Ascending aorta (tissue), 2 donors: ENCODE measurements at regions not wholly inside any gene's neighbourhood (a gene's known extent, or its start where the extent isn't known, plus 50 kb on each side); places are given as distances from the start of the nearest gene placed in this dataset.

Experiments used
- DNase-seq, 2 donors: peaks; one replicate each; pipeline ENCODE4 v3.0.0-alpha.2; 2019; ENCODE audit warnings: low spot score in 2 of 2
- H3K27ac ChIP-seq, 2 donors: fragments of 200-600 bp; sonication (generic); one replicate each; pipeline ENCODE4 v1.5.1; 2016 to 2017; ENCODE audit warnings: mild to moderate bottlenecking in 1 of 2
- H3K27me3 ChIP-seq: fragments of 200-600 bp; sonication (generic); one replicate; pipeline ENCODE4 v1.5.1; 2017
- H3K36me3 ChIP-seq, 2 donors: fragments of 200-600 bp; sonication (generic); one replicate each; pipeline ENCODE4 v1.5.1; 2016
- H3K4me1 ChIP-seq, 2 donors: fragments of 200-600 bp; sonication (generic); one replicate each; pipeline ENCODE4 v1.5.1; 2016 to 2017; ENCODE audit warnings: mild to moderate bottlenecking in 1 of 2
- H3K4me3 ChIP-seq, 2 donors: fragments of 200-600 bp; sonication (generic); one replicate each; pipeline ENCODE4 v1.5.1; 2016 to 2017; ENCODE audit warnings: mild to moderate bottlenecking in 1 of 2
- H3K9me3 ChIP-seq, 2 donors: fragments of 200-600 bp; sonication (generic); one replicate each; pipeline ENCODE4 v1.5.1; 2016
- intact Hi-C: fragments of 100-400 bp; cut with DNase I; formaldehyde crosslinking; loops from one replicate; pipeline ENCODE4 v1.15.1; 2023
- TF ChIP-seq, protein P1 (sequence below), 3 experiments: fragments of 200-600 bp in 2 of 3; fragments of 450-650 bp in 1 of 3; sonication (generic) in 2 of 3; IDR thresholded peaks; one replicate each; pipeline ENCODE4 v1.5.1; 2016 to 2019; ENCODE audit warnings: antibody characterized with exemption in 3 of 3, mild to moderate bottlenecking in 1 of 3, moderate library complexity in 1 of 3

DNA sequence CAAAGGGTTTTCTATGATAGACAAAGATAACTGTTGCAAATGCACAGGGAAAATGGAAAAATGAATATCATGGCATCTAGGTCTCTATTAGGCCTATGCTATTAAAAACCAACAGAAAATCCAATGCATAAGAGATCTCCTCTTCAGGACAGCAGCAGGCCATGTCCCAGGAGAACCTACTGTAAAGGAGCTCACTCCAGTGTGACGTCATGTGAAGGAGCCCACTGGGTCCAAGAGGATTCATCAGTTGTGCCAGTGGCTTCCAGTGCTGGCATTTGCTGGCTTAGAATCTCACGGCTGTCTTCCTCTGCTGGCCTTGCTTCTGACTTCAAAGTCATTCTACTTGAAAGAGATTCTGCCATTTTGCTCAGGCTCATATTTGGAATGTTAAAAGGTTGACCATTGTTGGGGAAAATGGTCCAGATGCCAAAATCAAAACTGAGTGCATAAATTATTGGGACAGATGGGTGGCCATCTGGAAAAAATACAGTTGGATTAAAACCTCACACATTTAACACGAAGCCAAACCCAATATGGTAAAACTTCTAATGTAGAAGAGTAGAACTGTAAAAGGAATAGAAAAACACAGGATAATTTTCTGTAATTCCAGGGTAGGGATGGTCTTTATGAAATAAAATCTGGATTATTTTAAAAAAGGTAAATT lies 75.4 kb upstream of the ARID2 start:
- DNase-seq = no peak
- H3K27ac ChIP-seq = no peak overlapping the region
- TF ChIP-seq, protein P1, sequence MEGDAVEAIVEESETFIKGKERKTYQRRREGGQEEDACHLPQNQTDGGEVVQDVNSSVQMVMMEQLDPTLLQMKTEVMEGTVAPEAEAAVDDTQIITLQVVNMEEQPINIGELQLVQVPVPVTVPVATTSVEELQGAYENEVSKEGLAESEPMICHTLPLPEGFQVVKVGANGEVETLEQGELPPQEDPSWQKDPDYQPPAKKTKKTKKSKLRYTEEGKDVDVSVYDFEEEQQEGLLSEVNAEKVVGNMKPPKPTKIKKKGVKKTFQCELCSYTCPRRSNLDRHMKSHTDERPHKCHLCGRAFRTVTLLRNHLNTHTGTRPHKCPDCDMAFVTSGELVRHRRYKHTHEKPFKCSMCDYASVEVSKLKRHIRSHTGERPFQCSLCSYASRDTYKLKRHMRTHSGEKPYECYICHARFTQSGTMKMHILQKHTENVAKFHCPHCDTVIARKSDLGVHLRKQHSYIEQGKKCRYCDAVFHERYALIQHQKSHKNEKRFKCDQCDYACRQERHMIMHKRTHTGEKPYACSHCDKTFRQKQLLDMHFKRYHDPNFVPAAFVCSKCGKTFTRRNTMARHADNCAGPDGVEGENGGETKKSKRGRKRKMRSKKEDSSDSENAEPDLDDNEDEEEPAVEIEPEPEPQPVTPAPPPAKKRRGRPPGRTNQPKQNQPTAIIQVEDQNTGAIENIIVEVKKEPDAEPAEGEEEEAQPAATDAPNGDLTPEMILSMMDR (IDR thresholded peaks at IDR 0.05) = no peak
- no peak overlapping the region for H3K4me3 ChIP-seq
- intact Hi-C loops = no loop called here
- no peaks in the 10 kb centered on the region for H3K27me3 ChIP-seq
- H3K36me3 ChIP-seq = no peaks in the 10 kb centered on the region
- no peaks in the 10 kb centered on the region for H3K4me1 ChIP-seq
- H3K9me3 ChIP-seq = no peaks in the 10 kb centered on the region

DNA sequence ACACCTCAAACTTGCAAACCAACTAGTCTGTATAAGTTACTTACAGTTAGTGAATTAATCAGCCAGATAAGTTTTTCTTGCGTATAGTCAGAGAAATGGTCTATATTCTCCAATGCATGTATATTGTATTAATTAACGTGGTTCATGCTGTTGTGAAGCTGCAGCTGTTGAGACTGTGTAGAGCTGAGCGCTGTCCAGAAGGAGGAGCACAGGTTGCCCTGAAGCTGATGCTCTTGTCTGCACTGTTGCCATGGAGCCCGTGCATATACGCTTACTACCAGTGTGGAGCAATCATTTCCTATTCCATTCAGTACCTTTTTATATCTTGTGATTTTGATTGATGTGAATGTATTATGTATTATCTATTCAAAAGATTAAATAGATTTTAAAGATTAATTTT lies 74.3 kb upstream of the ARID2 start:
- Histone ChIP-seq H3K27me3 (no peaks in the 10 kb centered on the region), H3K27ac (no peak overlapping the region), H3K4me1 (no peaks in the 10 kb centered on the region), H3K36me3 (no peaks in the 10 kb centered on the region), H3K4me3 (no peak overlapping the region), H3K9me3 (no peaks in the 10 kb centered on the region)
- TF ChIP-seq, protein P1 (IDR thresholded peaks at IDR 0.05) = no peak
- no peak for DNase-seq
- intact Hi-C loops = no loop called here

DNA sequence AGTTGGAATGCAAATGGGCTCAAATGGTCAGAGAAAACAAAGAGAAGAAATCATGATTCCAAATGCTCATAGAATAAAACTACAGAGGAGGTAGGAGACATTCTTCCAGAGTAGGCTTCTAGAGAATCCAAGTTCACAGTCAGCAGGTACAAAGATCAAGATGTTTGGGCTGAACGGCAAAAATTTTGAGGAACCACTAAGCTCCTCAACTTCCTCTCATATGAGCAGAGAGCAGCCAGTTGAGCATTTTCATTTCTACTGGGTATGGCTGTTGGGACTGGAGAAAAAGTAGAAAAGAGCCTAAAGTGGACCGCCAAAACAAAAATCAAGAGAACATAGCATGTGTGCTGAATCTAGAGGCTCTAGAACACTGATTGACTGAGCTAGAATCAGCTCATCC lies 73.8 kb upstream of the ARID2 start:
- Histone ChIP-seq H3K4me3 (no peak overlapping the region), H3K4me1 (no peaks in the 10 kb centered on the region), H3K9me3 (no peaks in the 10 kb centered on the region), H3K27me3 (no peaks in the 10 kb centered on the region), H3K27ac (no peak overlapping the region), H3K36me3 (no peaks in the 10 kb centered on the region)
- TF ChIP-seq, protein P1 (IDR thresholded peaks at IDR 0.05) = no peak
- intact Hi-C loops = no loop called here
- no peak for DNase-seq

DNA sequence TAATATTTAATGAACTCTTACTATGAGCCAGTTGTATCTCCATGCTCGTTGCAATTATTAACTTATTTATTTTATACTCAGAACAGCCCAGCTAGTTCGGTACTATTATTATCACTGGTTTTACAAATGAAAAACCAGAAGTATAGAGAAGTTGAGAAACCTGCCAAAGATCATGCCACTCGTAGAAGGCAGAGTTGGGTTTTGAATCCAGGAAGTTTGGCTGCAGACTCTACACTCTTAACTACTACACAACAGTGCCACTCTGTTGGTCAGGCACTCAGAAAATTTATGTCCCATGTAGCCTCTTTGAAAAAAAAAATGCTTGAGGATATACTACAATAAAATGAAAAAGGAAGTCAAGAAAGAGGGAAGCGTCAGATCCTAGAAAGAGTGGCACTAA lies 71.5 kb upstream of the ARID2 start:
- H3K36me3 ChIP-seq = no peaks in the 10 kb centered on the region
- no peak for DNase-seq
- H3K9me3 ChIP-seq = no peaks in the 10 kb centered on the region
- intact Hi-C loops = no loop called here
- H3K4me1 ChIP-seq = no peaks in the 10 kb centered on the region
- TF ChIP-seq, protein P1 (IDR thresholded peaks at IDR 0.05) = no peak
- no peak overlapping the region for H3K27ac ChIP-seq
- H3K4me3 ChIP-seq = no peak overlapping the region
- H3K27me3 ChIP-seq = no peaks in the 10 kb centered on the region

DNA sequence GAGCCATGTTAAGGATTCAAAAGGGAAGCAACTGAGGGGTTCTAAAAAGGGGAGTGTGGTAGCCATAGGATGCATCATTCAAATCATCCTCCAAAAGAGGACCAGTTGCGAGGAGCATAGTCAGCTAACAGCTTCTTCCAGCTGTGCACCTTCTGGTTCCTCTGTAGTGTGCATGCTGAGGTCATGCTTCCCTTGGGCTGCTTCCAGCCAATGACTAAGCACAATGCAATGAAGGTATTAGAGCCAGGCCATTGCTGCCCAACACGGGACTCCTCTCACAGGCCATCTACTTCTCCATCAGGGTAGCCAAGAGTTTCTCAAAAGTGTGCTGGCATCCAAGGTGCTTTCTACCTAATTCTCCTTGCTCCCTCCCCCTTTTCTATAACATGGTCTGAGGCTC lies 69.2 kb upstream of the ARID2 start:
- TF ChIP-seq, protein P1 (IDR thresholded peaks at IDR 0.05) = no peak
- no peaks in the 10 kb centered on the region for H3K4me1 ChIP-seq
- no peak for DNase-seq

DNA sequence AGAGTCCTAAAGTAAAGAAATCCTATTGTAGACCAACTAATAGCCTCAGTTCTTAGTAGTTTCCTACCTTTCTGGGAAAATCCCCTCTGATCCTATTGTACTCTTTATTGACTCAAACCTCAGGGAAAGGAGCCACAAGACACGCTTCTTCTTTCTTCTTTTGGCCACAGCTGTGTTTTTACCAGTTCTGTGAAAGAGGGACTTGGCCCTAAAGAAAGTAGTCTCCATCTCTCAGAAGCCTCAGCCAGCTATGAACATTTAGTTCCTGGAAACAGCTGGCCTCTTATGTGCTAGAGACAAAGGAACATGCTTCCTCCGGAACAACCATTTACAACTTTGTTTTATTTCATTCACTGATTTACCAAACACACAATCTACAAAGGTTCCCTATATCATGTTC lies 66.1 kb upstream of the ARID2 start:
- H3K4me1 ChIP-seq = no peaks in the 10 kb centered on the region
- no peaks in the 10 kb centered on the region for H3K9me3 ChIP-seq
- no peak for DNase-seq
- TF ChIP-seq, protein P1 (IDR thresholded peaks at IDR 0.05) = no peak
- no peaks in the 10 kb centered on the region for H3K27me3 ChIP-seq
- H3K27ac ChIP-seq = no peak overlapping the region
- H3K4me3 ChIP-seq = no peak overlapping the region
- intact Hi-C loops = no loop called here
- H3K36me3 ChIP-seq = no peaks in the 10 kb centered on the region

More for the DNA sequence above, 69.2 kb upstream of the ARID2 start:
- Histone ChIP-seq H3K36me3 (no peaks in the 10 kb centered on the region), H3K27me3 (no peaks in the 10 kb centered on the region), H3K9me3 (no peaks in the 10 kb centered on the region), H3K4me3 (no peak overlapping the region), H3K27ac (no peak overlapping the region)
- intact Hi-C loops = no loop called here
